HTR-8/SVneo (cell line): ENCODE measurements at regions not wholly inside any gene's neighbourhood (a gene's known extent, or its start where the extent isn't known, plus 50 kb on each side); places are given as distances from the start of the nearest gene placed in this dataset.
"Not testable (repeated sequence)": the region's sequence is repeated elsewhere in the genome, so short reads cannot be mapped to it uniquely, and the experiment has no call there.

ENCODE experiments used
- DNase-seq: peaks from one replicate; pipeline ENCODE4 v3.0.0; 2011; ENCODE audit warnings: low spot score, mixed read lengths; ENCODE audit not compliant: insufficient read length
- FAIRE-seq: peaks from 2 replicates; lab custom pipeline; 2011; peaks lifted over from hg19 to GRCh38; lab: Jason Lieb, UNC

DNA sequence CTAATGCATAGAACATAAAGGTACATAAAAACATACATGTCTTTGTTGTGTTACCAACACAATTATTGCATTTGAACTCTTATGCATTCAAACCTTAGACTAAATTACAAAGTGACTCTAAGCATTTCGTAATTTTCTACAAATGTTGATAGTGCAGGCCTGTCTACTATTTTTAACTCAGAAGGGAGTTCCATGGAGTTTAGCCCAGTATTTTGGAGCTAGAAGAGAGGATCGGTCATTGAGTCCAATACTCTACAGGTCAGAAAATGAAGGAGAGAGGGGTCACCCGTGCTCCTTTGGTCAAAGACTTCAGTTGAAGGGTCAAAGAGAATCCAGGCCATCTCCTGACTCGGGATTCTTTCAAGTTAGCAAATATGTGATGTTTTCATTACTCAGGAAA is 55.3 kb upstream of the SRRM3 start:
- no peak for DNase-seq
- FAIRE-seq, result no peak

DNA sequence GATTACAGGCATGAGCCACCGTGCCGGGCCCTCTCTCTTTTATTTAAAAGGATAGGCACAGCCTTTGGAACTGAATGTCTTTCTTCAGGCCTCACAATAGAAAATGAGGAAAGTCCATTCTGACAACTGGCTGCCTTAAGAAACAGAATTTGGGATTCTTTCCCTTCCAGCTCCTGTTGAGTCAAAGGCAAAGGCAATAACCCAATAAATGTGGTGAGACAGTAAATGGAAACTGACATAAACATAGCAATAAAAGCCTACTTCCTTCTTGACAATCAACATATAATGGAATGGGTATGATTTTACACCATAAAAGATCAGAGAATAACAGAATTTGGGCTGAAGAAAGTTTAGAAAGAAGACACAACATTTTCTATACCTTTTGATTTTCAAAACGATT is 52.7 kb upstream of the SRRM3 start:
- not testable (repeated sequence) for DNase-seq, FAIRE-seq

DNA sequence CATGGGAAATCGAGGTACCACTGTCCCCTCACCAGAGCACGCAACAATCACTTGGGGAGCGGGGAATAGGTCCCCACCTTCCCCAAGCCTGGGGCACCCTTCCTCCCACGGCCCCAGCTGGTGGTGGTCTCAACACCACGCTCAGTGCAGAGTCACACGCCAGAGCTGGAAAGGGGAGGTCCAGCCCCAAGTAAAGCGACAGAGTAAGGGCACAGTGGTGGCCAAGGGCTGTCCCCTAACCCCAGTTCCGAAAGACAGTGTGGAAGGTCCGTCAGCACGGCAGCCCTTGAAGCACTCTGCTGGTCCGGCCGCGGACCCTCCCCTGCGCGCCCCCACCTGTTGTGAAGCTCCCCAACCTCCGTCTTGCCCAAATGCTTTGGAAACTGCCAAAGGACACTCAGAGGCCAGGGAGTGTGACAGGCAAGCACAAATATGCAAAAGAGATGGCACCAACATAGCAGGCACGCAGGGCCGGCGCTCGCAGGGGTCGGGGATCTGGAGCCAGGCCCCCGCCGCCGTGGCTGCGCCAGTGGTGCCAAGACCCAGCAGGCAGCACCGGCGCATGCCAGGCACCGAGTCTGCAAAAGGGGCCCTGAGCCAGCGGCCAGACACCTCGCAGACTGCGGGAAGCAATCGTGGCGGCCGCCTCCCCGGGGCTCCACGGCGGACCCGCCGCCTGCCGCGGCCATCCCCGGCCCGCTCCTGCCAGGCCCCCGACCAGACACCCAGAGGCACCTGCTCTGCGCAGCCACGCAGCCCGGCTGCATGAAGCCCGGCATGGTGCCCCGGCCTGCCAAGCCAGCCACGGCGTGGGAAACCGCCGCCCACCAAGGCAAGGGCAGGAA is 51.6 kb upstream of the SRRM3 start:
- DNase-seq (no peak), FAIRE-seq (no peak)
